HG03342 (cell line): ENCODE measurements at regions not wholly inside any gene's neighbourhood (a gene's known extent, or its start where the extent isn't known, plus 50 kb on each side); places are given as distances from the start of the nearest gene placed in this dataset.

Experiments used
- ATAC-seq: cut with Tn5 transposase; IDR thresholded peaks from one replicate; pipeline ENCODE4 v1.9.1; 2021; ENCODE audit warnings: mild to moderate bottlenecking, moderate library complexity; ENCODE audit not compliant: unreplicated experiment

DNA sequence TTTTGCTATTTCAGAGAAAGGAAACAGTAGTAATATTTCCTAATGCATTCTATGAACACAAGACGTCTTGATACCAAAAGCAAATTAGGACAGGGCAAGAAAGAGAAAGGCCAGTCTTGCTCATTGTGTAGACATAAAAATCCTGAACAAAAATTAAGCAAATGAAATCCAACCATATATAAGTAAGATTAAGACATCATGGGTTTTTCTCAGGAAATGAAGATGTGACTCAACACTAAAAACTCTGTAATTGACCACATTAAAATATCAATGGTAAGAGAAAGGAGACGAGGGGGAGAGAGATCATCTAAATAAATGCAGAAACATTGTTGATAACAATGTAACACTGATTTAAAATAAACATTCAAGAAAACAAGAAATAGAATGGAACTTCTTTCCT is 205.4 kb downstream of the SOD2 start:
- ATAC-seq, result no peak

DNA sequence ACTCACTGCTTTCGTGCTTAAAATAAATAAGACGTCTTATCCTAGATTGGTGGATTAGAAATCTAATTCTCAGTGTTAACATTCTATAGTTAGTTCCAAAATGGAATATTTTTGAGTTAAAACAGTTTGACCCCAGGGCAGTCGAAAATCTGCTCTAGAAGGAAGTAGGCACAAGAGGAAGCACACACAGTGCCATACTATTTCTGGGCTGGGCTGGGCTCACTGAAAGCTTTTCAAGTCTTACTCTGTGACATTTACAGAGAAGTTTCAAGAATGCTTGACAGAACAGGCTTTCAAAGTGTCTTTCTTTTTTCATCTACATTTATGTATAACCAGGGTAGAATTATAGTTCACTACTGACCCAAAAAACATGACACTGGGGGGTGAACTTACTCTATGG is 209.8 kb downstream of the SOD2 start:
- ATAC-seq, result no peak

DNA sequence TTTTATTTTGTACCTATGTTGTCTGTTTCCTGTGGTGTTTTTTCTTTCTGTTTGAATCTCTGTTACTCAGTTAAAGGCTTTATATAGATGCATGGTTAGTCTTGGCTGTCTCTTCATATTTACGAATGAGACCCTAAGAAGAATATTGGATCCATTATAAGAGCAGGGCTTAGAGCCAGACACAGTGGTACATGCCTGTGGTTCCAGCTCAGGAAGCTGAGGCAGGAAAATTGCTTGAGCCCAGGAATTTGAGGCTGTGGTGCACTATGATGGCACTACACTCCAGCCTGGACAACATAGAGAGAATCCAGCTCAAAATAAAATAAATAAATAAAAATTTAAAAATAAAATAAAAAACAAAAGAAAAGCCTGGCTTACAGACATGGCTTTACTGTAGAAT is 211.1 kb downstream of the SOD2 start:
- ATAC-seq, result no peak

DNA sequence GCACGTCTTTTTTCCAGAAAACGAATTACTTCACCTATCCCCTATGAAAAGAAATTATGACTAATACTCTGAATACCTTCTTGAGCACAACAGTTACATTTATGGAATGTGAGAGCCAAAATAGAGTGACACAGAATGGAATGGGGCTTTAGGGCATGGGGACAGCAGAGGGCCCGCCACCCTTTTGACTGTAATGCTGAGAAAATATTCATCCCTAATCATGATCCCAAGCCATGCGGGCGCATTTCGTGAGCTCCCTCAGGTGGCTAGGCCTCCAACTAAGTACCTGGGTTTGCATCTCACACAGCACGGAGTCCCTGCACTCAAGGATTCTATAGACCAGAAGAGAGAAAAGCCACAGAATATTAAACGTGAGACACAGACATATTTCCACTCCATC is 212.6 kb downstream of the SOD2 start:
- ATAC-seq, result no peak

DNA sequence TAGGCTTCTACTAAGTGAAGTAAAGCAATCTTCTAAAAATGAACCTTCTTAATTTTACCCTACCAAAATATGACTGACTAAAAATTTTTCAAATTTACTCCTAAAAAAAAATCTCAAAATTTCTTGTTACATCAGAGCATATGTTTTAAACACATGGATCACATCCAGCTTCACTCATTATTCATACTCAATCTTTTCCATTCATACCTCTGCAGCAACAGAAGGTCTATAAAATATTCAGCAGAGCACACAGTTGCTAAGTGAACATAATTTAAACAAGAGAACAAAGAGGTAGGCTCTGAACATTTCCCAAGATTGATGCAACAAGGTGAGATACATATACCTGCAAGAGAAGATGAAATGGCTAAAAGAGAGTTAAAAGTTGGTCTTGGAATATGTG is 213.9 kb downstream of the SOD2 start:
- no peak for ATAC-seq

DNA sequence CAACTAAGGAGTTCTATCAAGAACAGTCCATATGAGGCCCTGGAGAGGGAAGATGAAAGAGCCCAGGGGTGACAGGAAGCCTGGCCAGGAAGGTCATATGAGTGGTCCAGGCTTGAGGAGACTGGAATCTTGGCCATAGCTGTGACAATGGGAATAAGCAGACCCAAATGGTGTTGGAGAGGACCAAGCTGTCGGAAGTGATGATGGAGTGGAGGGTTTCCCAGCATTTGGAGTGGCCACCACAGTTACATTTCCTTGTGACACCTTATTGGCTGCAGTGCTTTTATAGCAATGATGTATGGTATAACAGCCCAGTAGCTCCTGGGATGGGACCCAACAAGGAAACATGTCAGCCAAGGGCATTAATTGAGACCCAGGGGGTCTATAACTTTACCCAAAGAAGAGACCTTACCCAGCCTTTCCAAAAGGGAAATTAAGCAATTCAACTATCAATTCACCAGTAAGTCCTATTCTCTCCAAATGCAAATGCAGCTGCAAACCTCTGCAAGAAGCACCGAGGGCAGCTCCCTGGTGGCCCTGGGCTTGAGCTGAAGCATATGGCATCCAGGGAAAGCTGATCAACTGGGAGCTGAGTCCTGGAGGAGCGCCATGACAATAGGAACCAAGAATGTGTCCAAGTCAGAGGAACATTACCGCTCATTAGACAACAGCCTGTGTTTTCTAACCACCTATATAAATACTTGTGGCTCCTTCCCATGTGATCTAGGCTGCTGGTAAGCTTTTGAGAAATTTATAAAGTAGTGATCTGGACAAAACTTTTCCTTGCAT is 219.4 kb downstream of the SOD2 start:
- ATAC-seq, result no peak

DNA sequence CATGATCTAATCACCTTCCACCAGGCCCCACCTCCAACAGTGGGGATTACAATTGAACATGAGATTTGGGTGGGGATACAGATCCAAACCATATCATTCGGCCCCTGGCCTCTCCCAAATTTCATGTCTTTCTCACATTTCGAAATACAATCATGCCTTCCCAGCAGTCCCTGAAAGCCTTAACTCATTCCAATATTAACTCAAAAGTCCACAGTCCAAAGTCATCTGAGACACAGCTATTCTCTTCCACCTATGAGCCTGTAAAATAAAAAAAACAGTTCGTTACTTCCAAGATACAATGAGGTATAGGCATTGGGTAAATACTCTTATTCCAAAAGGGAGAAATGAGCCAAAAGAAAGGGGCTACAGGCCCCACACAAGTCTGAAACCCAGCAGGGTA is 222.6 kb downstream of the SOD2 start:
- no peak for ATAC-seq

DNA sequence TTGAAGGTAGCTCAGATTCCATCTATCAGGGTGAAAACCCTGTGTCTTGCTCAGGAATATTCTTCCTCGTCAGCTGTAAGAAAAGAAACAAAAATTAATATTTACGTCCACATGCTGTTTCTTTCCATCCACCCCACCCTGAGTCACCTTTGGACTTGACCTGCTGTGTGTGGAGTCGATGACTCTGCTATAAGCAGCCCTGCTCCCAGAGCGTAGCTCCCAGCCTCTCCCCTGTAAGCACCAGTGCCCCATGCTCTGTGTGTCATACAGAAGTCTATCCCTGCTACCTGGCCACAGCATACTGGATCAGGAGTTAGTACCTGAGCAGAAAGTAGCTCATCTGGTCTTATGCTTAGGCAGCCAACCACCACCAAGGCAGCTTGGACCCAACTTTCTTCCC is 223.6 kb downstream of the SOD2 start:
- no peak for ATAC-seq

DNA sequence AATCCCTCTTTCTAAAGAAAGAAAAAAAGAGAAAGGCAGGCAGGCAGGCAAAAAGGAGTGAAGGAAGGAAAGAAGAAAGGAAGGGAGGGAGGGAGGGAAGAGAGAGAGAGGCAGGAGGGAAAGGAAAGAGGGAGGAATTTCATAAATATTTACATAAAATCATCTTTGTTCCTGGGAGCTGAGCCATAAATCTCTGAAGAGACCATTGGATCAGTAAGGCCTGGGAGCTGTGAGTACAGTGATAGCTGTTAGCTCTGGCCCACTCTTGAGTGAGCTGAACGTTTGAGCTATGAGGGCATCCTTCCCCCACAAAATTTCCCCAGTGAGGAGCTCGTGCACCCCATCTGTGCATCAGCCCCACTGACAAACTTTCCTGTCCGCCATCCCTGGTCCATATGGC is 224.0 kb downstream of the SOD2 start:
- ATAC-seq, result no peak

DNA sequence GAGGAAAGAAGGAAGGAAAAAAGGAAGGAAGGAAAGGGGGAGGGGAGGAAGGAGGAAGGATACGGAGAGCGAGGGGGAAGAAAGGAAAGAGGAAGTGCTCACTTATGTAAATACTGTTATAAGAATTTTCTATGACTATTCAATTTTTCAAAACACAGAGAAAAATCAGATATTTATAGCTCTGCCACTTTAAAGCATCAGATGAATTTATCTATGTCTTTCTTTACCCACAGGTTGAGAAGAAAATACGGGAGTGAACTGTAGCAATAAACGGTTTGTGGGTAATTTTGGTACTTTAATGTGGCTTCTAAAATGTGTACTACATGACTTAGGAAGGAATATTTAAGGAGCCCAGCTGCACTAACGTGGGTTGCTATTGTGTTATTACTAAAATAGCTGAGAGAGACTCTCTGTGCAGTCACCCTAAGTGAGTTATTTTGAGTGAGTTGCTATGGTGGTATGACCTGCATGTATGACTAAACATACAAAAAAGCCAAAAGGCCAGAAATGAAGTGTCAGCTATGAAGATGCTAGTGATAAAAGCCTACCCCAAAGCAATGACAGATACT is 225.5 kb downstream of the SOD2 start:
- ATAC-seq, result peak; percentile 64

DNA sequence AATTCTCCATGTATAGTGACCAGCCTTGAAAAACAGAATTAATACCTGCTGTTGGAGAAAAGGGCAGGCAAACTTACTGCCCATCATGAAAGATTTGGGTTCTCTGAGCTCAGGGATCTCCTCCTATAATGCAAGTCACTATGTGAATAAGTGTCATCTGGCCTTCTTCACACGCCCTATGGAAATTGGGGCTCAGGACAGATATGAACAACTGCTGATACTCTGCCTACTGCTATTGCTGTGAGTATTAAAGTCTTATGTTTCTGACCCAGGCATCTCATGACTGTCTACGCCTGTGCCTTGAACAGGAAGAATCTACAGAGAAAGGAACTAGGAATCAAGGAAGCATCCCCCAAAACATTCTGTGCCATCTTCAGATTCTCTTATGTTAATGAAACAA is 226.1 kb downstream of the SOD2 start:
- ATAC-seq, result no peak

DNA sequence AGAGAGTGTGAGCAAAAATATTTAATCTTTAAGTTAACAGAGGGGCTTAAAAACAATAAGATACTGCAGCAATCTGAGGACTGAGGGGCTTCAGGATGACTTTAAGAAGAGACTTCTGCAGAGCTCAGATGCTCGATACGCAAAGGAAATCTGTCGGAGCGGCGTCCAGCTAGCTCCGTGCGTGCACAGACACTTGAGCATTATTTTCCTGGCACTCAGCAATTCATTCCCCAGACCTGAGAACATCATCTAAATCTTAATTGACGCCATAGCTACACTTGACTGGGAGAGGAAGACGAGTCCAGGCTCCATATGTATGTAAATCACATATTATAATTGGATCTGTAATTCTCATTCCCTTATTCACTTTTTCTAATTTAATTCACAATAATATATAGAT is 228.2 kb downstream of the SOD2 start:
- no peak for ATAC-seq

DNA sequence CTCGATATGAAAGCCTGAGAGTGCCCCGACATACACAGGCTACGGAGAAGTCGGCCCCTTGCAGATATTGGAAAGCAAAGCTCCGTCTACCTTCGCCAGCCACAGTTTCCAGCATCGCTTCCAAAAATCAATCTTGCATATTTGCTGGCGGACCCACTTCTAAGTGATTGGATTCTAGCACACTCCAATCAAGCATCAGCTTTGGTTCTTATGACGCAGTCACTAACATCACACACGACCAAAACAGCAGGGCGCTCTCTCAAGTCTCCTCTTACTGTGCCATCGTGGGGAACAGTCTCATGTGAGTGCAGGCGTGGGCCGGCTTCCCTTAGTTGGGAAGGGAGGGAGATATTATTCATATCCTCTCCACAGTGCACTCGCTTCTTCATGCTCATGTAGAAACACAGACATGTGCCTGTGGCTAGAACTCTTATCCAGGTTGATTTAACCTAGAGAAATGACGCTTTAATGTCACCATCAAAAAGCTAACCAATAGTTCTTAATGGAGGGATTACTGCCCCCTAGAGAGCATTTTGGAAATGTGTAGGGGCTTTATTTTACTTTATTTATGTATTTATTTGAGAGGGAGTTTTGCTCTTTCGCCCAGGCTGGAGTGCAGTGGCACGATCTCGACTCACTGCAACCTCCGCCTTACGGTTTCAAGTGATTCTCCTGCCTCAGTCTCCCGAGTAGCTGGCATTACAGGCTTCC is 229.8 kb downstream of the SOD2 start:
- no peak for ATAC-seq

DNA sequence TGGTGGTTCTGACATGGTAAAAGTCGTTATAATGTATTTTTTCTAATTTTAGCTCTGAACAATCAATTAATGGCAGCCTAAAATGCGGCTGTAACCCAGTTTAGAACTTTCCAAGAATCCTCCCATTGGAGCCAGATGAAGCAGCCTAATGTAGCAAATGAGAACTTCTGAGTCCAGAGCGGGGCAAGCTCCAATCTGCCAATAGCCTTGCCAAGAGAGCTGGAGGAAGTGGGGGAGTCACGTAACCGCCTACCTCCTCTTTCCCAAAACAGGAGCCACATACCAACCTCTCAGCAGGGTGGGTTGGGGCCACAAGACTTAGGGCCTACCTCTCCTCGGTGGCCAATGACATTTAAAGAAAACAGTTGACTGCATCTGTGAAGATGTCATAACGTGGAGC is 230.6 kb downstream of the SOD2 start:
- ATAC-seq, result no peak

DNA sequence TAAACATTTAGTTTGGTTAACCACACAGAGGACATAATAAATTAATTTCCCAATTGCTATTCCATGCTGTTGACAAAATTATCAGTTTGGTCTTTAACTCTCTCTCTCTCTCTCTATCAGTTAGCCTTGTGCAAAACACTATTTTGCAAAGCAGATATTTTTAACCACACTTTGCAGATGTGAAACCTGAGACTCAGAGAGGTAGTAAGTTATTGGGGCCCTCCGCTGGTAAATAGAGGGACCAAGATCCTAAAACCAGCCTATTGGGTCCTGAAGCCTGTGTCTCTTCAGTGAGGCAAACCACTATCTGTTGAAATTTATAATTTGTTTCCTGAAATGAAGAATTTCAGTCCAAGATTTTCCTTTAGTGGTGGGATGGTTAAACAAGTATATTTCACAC is 231.0 kb downstream of the SOD2 start:
- peak; percentile 71 for ATAC-seq

DNA sequence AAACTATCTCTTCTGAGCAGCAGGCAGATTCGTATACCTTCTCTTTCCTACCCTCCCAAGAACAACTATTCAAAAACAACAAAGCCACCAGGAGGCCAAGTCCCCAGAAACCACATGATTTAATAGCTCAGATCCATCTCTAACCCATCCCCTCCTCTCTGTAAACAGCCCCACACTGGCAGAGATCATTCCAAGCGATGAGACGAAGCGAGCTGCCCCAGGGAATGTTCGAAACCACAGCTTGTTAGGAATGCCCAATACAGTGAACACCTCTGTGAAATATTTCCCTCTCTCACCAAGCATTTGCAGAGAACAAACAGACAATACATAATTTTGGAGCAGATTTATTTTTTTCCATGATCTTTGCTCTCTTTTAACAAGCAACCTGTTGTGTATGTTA is 231.8 kb downstream of the SOD2 start:
- no peak for ATAC-seq

DNA sequence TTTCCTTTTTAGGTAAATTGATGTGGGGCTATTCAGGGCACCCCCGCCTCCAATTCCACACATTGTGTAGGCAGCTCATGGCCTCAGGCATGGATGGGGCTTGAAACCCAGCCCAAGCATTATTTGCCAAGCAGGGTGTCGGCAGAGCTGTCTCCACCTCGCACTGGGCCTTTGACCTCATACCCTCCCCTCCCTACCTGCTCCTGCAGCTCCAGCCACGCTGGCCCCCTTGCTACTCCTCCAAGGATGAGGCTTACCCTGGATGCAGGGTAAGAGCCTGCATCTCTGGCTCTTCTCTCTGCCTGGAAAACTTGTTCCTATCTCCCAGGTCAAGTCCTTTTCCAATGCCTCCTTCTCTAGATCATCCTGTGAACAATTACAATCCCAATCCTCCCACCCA is 232.6 kb downstream of the SOD2 start:
- no peak for ATAC-seq

DNA sequence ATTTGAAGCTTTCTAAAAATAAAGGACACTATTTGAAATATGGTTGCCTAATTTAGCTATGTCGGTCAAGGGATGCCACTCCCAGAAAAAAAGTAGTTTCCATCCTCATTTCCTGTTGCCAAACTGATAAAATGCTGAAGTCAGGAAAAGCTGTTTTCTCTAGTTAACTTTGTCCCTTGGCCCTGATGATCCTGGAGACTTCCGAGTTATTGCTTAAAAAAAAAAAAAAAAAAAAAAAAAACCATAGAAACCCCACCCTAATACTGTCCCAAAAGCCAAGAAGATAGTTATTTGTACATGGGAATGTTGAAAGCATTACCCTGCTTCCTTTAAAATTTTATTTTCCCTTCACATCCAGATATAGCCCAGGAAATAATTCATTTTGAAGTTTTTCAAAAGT is 236.7 kb downstream of the SOD2 start:
- no peak for ATAC-seq

DNA sequence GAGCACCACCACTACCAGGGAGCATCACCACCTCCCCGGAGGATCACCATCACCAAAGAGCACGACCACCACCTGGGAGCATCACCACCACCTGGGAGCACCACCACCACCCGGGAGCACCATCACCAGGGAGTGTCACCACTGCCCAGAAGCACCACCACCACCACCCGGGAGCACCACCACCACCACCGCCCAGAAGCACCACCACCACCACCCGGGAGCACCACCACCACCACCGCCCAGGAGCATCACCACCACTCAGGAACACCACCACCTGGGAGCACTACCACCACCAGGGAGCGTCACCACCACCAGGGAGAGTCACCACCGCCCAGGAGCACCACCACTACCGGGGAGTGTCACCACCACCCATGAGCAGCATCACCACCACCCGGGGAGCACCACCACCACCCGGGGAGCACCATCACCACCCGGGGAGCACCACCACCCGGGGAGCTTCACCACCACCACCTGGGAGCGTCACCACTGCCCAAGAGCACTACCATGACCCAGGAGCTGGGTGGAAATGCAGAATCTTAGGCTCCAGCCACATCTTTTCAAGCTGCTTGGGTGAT is 237.3 kb downstream of the SOD2 start:
- no peak for ATAC-seq

DNA sequence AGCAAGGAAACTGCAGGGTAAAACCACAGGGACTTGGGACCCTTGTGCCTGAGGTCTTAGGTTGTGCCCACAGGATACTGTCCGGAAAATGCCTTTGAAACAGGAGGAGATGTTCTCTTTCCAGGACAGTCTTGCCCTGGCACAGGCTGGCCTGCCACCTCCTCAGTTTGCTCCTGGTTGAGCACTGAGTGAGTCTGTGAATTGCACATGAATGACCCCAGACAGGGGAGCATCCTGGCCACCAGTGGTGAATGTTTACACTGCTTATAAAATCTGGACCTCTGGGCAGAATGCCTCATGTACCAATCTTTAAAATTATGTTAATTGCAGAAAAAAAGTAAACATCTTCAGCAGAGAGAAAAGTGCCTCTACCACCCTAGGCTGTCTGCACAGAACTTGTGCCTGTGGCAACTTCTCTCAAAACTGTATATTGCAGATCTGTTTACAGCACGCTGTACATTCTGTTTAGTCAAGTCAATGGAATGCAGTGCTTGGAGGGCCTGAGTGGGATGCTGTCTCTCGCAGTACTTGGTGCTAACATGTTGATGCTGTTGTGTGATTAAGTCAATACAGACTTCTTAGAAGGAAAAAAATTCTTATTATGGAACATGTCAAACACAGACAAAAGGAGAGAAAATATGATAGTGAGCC is 242.1 kb downstream of the SOD2 start:
- no peak for ATAC-seq

DNA sequence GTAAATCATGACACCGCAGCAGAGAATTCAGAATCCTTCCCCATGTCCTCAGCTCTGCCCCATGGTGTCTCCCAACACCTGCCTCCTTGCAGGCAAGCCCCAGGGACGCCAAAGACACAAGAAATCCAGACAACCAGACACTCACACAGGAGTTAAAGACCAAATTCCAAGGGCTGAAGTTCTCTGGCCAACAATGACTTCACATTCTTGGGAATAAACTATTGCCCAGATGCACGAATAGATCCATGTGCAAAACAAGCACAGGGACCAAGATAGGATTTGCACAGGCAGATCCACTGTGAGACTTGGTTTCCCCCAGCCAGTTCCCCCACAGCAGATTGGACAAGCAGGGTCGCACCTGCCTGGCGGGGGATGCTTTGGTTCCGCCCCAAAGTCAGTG is 246.7 kb downstream of the SOD2 start:
- no peak for ATAC-seq

DNA sequence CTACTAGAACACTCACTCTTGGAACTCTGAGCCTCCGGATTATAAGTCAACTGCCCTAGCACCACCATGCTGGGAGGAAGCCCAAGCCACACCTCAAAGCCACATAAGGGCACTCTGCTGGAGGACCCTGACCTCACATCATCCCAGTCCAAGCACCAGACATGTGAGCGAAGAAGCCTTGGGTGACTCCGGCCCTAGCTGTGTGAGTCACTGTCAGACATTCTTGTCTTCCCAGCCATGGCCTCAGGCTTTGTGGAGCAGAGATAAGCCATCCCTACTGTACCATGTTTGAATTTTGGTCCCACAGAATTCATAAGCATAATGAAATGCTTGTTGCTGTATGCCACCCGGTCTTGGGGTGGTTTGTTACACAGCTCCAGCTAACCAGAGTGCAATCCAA is 247.7 kb downstream of the SOD2 start:
- ATAC-seq, result no peak
